ENCODE measurements at regions not wholly inside any gene's neighbourhood (a gene's known extent, or its start where the extent isn't known, plus 50 kb on each side); places are given as distances from the start of the nearest gene placed in this dataset.

- TF ChIP-seq, protein P1, sequence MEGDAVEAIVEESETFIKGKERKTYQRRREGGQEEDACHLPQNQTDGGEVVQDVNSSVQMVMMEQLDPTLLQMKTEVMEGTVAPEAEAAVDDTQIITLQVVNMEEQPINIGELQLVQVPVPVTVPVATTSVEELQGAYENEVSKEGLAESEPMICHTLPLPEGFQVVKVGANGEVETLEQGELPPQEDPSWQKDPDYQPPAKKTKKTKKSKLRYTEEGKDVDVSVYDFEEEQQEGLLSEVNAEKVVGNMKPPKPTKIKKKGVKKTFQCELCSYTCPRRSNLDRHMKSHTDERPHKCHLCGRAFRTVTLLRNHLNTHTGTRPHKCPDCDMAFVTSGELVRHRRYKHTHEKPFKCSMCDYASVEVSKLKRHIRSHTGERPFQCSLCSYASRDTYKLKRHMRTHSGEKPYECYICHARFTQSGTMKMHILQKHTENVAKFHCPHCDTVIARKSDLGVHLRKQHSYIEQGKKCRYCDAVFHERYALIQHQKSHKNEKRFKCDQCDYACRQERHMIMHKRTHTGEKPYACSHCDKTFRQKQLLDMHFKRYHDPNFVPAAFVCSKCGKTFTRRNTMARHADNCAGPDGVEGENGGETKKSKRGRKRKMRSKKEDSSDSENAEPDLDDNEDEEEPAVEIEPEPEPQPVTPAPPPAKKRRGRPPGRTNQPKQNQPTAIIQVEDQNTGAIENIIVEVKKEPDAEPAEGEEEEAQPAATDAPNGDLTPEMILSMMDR (IDR thresholded peaks at IDR 0.05): no peak
- no peak for TF ChIP-seq YY1 (IDR thresholded peaks at IDR 0.05; ENCODE audit: low read depth)
- no peak for TF ChIP-seq NRF1 (IDR thresholded peaks at IDR 0.05; ENCODE audit: low read depth, low read length)
- TF ChIP-seq GATA2 (CRISPR knock-in tag; IDR thresholded peaks at IDR 0.05): no peak
Observed at GRCh38 chr13:30017880-30018279, 167.5 kb upstream of the UBL3 start.

Measured in SK-N-SH (cell line).